SHP77 treated with DMSO at 0.1 percent for 48 hours (cell line): ENCODE measurements at regions not wholly inside any gene's neighbourhood (a gene's known extent, or its start where the extent isn't known, plus 50 kb on each side); places are given as distances from the start of the nearest gene placed in this dataset.
"Not testable (repeated sequence)": the region's sequence is repeated elsewhere in the genome, so short reads cannot be mapped to it uniquely, and the experiment has no call there.

Source experiments
- DNase-seq: peaks from one replicate; lab custom pipeline; 2025; lab: John Stamatoyannopoulos, UW

GRCh38 chr12:28771968-28772367, 377.1 kb upstream of the FAR2 start:
- no peak for DNase-seq

DNA sequence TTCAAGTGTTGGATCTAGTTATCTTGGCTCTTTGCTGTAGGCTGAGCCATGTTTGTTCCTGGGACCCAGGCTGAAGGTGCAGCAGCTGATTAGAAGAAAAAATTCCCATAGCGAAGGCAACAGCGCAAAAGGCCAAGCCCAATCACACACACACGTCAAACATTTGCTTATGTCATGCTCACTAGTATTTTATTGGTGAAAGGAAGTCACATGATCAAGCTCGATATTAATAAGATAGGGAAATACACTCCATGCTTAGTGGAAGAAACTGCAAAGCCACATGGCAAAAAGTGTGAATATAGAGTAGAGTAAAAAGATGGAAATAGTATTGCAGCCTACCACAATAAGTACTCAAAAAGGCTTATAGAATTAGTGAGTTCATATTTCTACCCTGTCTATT, 373.5 kb upstream of the FAR2 start:
- no peak for DNase-seq

- DNase-seq, result no peak
These were observed 372.9 kb upstream of the FAR2 start for GRCh38 chr12:28776220-28776619.

DNA sequence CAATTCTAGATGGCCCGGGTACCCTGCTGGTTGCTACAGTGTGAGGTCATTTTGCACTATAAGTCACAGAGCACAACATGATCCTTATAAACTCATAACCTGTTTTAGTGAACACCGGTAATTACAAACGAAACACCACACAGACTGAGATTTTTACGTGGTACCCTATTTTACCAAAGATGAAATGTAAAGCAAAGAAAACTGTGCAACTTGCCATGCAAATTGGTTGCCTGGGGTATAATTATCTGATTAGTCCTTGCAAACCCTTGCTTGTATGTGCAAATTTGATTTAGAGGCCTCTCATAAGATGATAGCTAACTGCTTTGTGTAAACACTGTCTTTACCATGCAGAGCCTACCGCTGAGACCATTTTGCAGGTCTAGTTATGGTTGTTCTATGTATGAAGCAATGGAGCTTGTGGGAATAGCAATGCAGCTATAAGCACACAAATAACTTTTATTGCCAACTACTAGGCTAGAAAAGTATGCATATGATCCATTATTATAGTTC, 372.1 kb upstream of the FAR2 start:
- DNase-seq, result no peak

GRCh38 chr12:28777603-28778365, 371.3 kb upstream of the FAR2 start:
- DNase-seq, result no peak

DNA sequence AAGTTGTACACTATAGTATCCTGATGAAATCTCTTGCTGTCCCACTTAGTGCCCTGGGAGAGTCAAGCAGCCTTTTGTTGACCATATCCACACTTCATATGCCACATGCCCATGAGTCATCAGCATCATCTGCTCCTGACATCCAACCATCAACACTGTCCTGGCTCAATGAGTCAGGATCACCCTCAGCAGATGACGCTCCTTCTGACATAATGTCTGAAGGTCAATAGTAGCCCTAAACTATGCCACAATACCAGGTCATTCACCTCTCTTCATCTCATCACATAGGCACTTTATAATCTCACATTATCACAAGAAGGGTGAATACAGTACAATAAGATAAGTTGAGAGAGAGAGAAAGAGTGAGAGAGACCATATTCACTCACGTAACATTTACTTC, 369.0 kb upstream of the FAR2 start:
- DNase-seq, result peak; percentile 40

- no peak for DNase-seq
These were observed 368.1 kb upstream of the FAR2 start for GRCh38 chr12:28780960-28781359.

DNA sequence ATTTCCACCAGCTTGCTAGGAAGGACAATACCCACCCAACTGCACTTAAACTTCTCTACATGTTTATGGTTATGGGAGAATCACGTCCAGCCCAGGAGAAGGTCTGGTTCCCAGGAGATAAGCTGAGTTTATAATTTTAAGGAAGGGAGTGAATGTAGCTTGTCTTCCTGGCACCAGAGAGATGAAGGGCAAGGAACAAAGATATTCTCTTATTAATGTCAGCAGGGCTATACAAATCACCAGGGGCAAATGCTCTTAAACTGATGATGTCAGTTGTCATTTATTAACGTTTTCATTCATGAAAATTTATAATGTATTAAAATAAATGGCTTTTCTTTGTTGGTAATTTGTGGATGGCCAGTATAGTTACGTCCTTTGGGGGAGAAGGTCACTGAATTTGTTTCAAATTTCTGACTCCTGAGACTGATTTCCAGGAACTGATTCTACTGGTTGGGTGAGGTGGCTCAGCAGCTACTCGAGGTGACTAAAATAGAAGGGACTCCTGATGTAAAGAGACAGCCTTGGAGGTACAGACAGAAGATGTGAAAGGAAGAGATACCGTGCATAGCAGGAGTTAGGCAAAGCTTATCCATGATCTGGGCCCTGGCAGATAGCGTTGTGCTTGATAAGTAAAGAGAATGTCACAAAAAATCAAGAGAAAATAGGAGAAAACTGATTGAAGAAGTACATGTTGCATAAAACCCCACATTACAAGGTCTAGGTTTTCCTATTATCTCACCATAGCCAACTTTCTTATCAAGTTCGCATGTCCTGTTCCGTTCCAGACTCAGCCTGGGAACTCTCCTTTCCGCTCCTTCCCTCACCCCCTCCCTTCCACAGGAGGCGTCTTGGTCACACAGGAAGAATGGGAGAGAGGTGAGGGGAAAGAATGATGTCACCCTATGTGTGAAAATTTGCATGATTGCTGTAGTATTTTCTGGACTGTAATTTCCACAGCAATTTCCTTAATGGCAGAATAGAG, 367.1 kb upstream of the FAR2 start:
- DNase-seq, result no peak

GRCh38 chr12:28782812-28783211, 366.3 kb upstream of the FAR2 start:
- DNase-seq, result no peak

DNA sequence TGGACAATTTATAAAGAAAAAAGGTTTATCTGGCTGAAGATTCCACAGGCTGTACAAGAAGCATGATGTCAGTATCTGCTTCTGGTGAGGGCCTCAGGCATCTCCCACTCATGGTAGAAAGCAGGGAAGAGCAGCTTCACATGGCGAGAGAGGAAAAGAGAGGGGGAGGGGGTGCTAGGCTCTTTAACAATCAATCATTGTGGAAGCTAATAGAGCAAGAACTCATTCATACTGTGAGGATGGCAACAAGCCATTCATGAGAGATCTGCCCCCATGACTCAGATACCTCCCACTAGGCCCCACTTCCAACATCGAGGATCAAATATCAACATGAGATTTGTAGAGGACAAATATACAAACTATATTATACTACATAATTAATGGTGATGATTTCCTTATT, 361.9 kb upstream of the FAR2 start:
- no peak for DNase-seq

GRCh38 chr12:28788256-28788655, 360.8 kb upstream of the FAR2 start:
- DNase-seq, result not testable (repeated sequence)

DNA sequence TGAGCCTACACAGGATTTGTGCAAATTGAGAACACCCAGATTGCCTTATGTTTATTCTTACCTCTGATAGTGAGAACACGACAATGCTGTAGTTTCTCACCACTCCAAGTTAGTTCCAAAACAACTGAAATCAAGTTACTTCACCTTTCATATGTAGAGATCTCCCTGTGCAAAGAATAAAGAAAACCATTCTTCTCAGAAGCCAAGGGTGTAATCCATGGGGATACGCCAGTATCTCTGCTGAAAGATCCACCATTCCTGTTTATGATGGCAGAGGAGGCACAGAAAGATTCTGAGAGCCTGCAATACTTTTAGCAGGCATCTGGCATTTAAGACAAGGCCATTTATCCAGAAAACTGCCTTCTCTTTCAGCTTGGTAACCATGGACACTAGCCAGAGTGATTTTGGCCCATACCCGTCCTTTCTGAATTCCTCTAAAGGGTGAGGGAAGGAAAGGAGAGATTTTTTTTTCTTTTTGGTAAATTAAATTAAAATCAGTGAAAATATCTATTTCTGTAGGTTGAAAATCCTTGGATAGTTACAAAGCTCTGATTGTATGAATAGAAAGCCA, 355.4 kb upstream of the FAR2 start:
- DNase-seq, result no peak

DNA sequence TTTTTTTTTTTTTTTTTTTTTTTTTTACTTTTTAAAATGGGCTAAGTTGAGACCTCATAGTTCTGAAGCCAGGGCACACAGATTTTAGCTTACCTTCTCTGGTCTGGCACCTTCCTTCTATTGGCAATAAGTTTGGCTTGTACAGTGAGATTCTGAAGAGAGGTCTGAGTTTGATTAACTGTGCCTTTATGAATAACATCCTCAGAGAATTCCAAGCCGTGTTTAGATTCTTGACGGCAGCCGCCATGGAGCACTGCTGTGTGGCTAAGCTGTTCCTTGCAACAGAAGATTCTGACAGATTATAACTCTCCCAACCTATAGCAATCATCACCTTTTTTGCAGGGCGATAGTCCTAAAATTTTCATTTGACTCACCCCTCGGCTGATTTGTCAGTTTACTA, 354.9 kb upstream of the FAR2 start:
- no peak for DNase-seq

DNA sequence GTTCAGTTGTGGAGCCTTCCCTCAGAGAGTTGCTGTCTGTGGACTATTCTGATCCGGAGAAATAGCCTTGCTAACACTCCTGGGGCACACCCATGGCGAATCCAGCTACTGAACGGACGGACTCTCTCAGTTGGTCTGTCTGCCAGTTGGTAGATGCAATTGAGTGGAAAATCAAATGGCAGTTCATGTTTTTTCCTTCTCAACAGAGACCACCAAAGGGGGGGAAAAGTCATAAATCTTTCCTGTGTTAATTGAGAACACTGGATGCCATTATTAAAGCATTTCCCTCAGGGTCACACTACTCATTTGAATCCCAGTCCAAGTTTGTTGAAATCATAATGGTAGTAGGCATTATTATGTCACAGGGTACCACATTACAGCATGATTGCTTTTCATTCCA, 354.3 kb upstream of the FAR2 start:
- DNase-seq, result no peak

DNA sequence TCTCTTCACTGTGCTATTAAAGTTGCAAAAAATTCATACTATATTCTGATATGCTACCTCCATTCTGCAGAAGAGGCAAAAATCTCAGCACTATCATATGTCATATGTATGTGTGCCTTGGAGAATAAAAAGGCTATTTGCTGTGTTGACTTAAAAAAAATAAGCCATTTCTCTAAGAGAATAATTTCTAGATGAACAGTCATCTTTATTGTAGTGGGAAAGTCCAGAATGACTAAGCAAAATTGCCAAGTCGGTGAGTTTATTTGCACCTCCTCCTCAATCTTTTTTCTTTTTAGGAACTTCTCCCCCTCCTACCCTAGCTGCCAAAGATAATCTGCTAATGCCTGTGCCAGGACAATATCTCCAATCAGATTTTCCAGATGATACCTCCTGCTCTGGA, 353.8 kb upstream of the FAR2 start:
- no peak for DNase-seq

DNA sequence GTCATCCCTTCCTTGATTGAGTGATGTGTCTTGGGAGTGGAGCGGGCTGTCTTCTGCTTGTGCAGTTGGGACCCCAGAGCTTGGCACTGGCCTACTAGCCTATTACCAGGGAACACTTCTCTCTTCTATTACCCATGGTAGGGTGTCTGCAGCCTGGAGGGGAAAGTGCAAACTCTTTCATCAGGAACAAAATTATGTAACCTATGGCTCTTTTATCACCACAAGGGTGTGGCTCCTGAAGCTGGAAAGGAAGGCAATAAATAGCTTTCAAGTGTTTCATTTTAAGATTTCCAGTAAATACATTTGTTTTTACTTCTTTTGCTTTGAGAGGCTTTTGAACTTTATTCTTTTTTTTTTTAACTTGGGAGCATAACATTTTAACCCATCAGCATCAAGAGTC, 349.7 kb upstream of the FAR2 start:
- no peak for DNase-seq

GRCh38 chr12:28800129-28800528, 348.9 kb upstream of the FAR2 start:
- no peak for DNase-seq

- DNase-seq, result no peak
These were observed 346.2 kb upstream of the FAR2 start for GRCh38 chr12:28802706-28803438.

DNA sequence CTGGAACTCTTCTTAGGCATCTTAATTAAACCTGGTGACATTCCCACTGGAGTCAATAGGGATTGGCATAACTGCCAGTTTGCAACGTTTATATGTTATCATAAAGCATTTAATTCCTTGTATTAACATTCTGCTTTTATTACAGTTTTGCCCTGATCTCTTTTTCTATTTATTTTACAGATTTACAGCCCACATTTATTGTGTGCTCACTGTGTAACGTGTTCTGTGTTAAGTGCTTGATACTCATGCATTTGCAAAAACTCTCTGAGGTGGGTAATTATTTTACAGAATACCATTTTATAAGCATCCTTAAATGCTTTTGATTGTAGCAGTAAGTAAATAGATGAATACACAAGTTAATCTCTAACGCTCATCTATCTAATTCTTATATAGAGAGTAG, 341.5 kb upstream of the FAR2 start:
- no peak for DNase-seq

DNA sequence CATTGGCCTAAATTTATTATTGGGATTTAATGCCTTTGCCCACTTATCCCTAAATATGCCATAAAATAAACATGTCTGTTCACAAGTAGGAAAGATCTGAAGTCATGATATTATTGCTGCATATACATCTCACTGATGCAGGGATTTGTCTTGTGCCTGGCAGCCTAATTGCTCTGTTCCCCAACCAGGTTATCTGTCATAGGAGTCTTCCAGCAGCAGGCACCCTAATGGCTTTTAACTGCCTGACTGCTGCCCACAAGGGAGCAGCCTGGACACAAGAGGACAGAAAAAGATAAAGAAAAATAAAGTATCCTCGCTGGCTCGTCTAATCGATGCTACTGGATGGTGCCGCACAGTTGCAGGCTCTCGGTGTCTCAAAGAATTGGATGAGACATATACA, 337.6 kb upstream of the FAR2 start:
- no peak for DNase-seq

GRCh38 chr12:28814246-28814645, 334.8 kb upstream of the FAR2 start:
- DNase-seq, result no peak

DNA sequence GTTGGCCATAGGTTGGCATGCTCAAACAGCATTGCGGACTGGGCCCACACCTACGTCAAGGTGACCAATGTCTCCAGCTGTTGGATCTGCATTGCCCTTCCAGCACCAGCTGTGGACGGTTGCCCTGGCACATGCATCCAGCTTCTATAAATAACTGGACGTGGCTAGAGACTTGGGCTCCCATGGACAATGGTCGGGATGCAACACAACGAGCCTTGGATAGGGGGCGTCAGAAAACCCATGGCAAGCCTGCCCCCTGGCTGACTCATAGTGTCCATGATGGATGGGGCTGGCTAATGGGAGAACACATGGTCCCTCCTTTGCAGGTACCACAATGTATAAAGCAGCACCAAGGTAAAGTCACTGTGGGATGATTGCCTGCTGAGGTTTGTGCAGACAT, 331.6 kb upstream of the FAR2 start:
- DNase-seq, result no peak
